ENCODE measurements at regions not wholly inside any gene's neighbourhood (a gene's known extent, or its start where the extent isn't known, plus 50 kb on each side); places are given as distances from the start of the nearest gene placed in this dataset.

DNA sequence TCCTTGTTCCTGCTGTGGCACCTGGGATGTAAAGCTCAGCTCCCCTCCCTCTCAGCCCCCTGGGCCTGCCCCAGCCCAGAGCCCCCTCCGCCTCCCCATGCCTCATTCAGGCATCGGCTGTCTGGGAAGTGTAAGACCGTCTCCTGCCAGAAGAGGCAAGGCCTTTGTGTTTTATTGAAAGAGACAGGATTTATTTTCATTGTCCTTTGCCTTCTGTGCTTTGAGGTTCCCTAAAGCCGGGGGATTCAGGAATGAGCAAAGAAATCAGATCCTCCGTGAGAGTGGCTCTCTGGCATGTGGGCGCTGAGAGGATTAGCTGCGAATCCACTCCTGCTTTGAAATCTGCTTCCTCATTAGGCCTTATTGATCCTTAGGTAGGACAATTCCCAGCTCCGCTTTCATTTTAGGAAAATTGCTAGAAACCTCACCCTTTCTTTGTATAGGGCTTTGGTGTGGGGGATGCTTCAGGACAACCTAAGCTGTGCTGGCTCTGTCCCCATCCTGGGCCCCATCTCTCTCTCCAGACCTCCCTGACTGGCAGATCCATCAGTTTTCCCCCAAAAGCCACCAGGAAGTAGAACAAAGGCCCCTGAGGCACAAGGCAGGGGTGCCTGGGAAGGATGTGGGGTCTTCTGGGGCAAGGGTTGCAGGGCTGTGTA lies 211.5 kb upstream of the TNRC6C start:
- ATAC-seq (no peak), FAIRE-seq (no peak), DNase-seq (ENCODE audit: low spot score) (no peak)
- no peaks in the 10 kb centered on the region for H3K36me3 ChIP-seq (replicated peaks in 1 of 2; ENCODE audit: control insufficient read depth in 1 of 2, insufficient read depth in 2 of 2, low read length in 2 of 2)
- TF ChIP-seq ARNT (IDR thresholded peaks at IDR 0.05) (no peak), FOXM1 (CRISPR knock-in tag; IDR thresholded peaks at IDR 0.05) (no peak), SUZ12 (IDR thresholded peaks at IDR 0.05; ENCODE audit: low read depth, low read length) (no peak), GFI1 (CRISPR knock-in tag; IDR thresholded peaks at IDR 0.05; ENCODE audit: borderline replicate concordance) (no peak), NCOA5 (CRISPR knock-in tag; IDR thresholded peaks at IDR 0.05) (no peak)
- H4K20me1 ChIP-seq (ENCODE audit: insufficient read depth, low read length), result no peaks in the 10 kb centered on the region; the same call in 1 of the 2 replicates
- H3K27ac ChIP-seq (ENCODE audit: extremely low read length, insufficient read depth, low read length), result no peak overlapping the region
- 33% methylated on average over 8 of the region's 8 CpGs for WGBS (ENCODE audit: low lambda C conversion rate)
- no peak overlapping the region for H3K4me3 ChIP-seq (replicated peaks in 1 of 3; ENCODE audit: insufficient read depth in 1 of 3, low read depth in 2 of 3, low read length in 3 of 3)
- ChIA-PET POLR2A (no interaction called here), CTCF (ENCODE audit: low intra/inter-chr PET ratio, low total read pairs) (no interaction called here)
- H3K9me3 ChIP-seq (ENCODE audit: low read length), result no peaks in the 10 kb centered on the region
- no peak overlapping the region for H2AFZ ChIP-seq (ENCODE audit: low read length)
- BruUV-seq (replicated peaks), result no TSS peak
- H3K9ac ChIP-seq (ENCODE audit: insufficient read depth, low read depth, low read length), result no peak overlapping the region
- in situ Hi-C loops (cut with HindIII; ENCODE audit: extremely low pct_ligation_motif_present, low pct_unique_long_range_greater_than_20kb) (no loop called here), intact Hi-C loops (cut with micrococcal nuclease; ENCODE audit: unreplicated experiment) (no loop called here)
- no peak overlapping the region for H3K4me2 ChIP-seq (ENCODE audit: low read depth, low read length)
- H3K79me2 ChIP-seq (ENCODE audit: insufficient read depth, low read length), result no peaks in the 10 kb centered on the region
- no peaks in the 10 kb centered on the region for H3K4me1 ChIP-seq (ENCODE audit: insufficient read depth, low read length)
- H3K27me3 ChIP-seq (ENCODE audit: control insufficient read depth in 1 of 2, insufficient read depth in 2 of 2, low read length in 2 of 2), result peaks cover 19 to 90% of the 10 kb centered on the region in 2 experiments; a peak in 4 of 5 replicates

- Histone ChIP-seq H3K79me2 (ENCODE audit: insufficient read depth, low read length) (no peaks in the 10 kb centered on the region), H2AFZ (ENCODE audit: low read length) (no peak overlapping the region), H3K4me3 (replicated peaks in 1 of 3; ENCODE audit: insufficient read depth in 1 of 3, low read depth in 2 of 3, low read length in 3 of 3) (no peak overlapping the region), H3K9me3 (ENCODE audit: low read length) (no peaks in the 10 kb centered on the region), H4K20me1 (ENCODE audit: insufficient read depth, low read length) (no peaks in the 10 kb centered on the region; the same call in 1 of the 2 replicates), H3K4me1 (ENCODE audit: insufficient read depth, low read length) (no peaks in the 10 kb centered on the region), H3K4me2 (ENCODE audit: low read depth, low read length) (no peak overlapping the region), H3K27ac (ENCODE audit: extremely low read length, insufficient read depth, low read length) (no peak overlapping the region), H3K9ac (ENCODE audit: insufficient read depth, low read depth, low read length) (no peak overlapping the region), H3K27me3 (ENCODE audit: control insufficient read depth in 1 of 2, insufficient read depth in 2 of 2, low read length in 2 of 2) (peaks cover 22 to 87% of the 10 kb centered on the region in 2 experiments; a peak in 4 of 5 replicates), H3K36me3 (replicated peaks in 1 of 2; ENCODE audit: control insufficient read depth in 1 of 2, insufficient read depth in 2 of 2, low read length in 2 of 2) (no peaks in the 10 kb centered on the region)
- ChIA-PET POLR2A (no interaction called here), CTCF (ENCODE audit: low intra/inter-chr PET ratio, low total read pairs) (no interaction called here)
- ATAC-seq (no peak), FAIRE-seq (no peak), DNase-seq (ENCODE audit: low spot score) (no peak)
- BruUV-seq (replicated peaks), result no TSS peak
- intact Hi-C loops (cut with micrococcal nuclease; ENCODE audit: unreplicated experiment) (no loop called here), in situ Hi-C loops (cut with HindIII; ENCODE audit: extremely low pct_ligation_motif_present, low pct_unique_long_range_greater_than_20kb) (no loop called here)
- 17% methylated on average over 7 of the region's 7 CpGs for WGBS (ENCODE audit: low lambda C conversion rate)
- TF ChIP-seq U2AF2 (IDR thresholded peaks at IDR 0.05; ENCODE audit: low read depth, low read length), result no peak
- no peak for TF ChIP-seq ELF1 (CRISPR knock-in tag; IDR thresholded peaks at IDR 0.05)
- no peak for TF ChIP-seq KLF12 (CRISPR knock-in tag; IDR thresholded peaks at IDR 0.05; ENCODE audit: borderline replicate concordance)
Observed at GRCh38 chr17:77748436-77748835, 210.1 kb upstream of the TNRC6C start.

Data from HepG2 (cell line).